Medulla oblongata (tissue), 1 donor: ENCODE measurements at regions not wholly inside any gene's neighbourhood (a gene's known extent, or its start where the extent isn't known, plus 50 kb on each side); places are given as distances from the start of the nearest gene placed in this dataset.
"Not testable (repeated sequence)": the region's sequence is repeated elsewhere in the genome, so short reads cannot be mapped to it uniquely, and the experiment has no call there.

Experiments used
- DNase-seq: peaks from one replicate; pipeline ENCODE4 v3.0.0-alpha.2; 2015; ENCODE audit errors: extremely low spot score

- no peak for DNase-seq
Measured at GRCh38 chr2:215862351-215862771, 151.0 kb downstream of the MREG start.

- no peak for DNase-seq
Measured at GRCh38 chr2:215861607-215862350, 151.6 kb downstream of the MREG start.

- DNase-seq: no peak
Measured at GRCh38 chr2:215856080-215856479, 157.3 kb downstream of the MREG start.

- DNase-seq: not testable (repeated sequence)
Measured at GRCh38 chr2:215855308-215855707, 158.0 kb downstream of the MREG start.

GRCh38 chr2:215854008-215854407 is 159.3 kb downstream of the MREG start:
- DNase-seq: no peak

GRCh38 chr2:215851696-215852095 is 161.7 kb downstream of the MREG start:
- no peak for DNase-seq

GRCh38 chr2:215851082-215851481 is 162.3 kb downstream of the MREG start:
- DNase-seq: no peak

GRCh38 chr2:215850380-215850779 is 163.0 kb downstream of the MREG start:
- DNase-seq: no peak

GRCh38 chr2:215849771-215850170 is 163.6 kb downstream of the MREG start:
- no peak for DNase-seq

GRCh38 chr2:215848698-215849097 is 164.7 kb downstream of the MREG start:
- DNase-seq: no peak

- no peak for DNase-seq
Measured at GRCh38 chr2:215848146-215848545, 165.2 kb downstream of the MREG start.

- DNase-seq: no peak
Measured at GRCh38 chr2:215847718-215848117, 165.6 kb downstream of the MREG start.

GRCh38 chr2:215847056-215847455 is 166.3 kb downstream of the MREG start:
- DNase-seq: no peak

GRCh38 chr2:215845839-215846586 is 167.3 kb downstream of the MREG start:
- DNase-seq: peak; percentile 19

- no peak for DNase-seq
Measured at GRCh38 chr2:215843579-215843978, 169.8 kb downstream of the MREG start.

GRCh38 chr2:215841175-215841816 is 172.1 kb downstream of the MREG start:
- no peak for DNase-seq

- DNase-seq: no peak
Measured at GRCh38 chr2:215839816-215840215, 173.5 kb downstream of the MREG start.

- DNase-seq: no peak
Measured at GRCh38 chr2:215839309-215839708, 174.0 kb downstream of the MREG start.

GRCh38 chr2:215836881-215837280 is 176.5 kb downstream of the MREG start:
- no peak for DNase-seq

- DNase-seq: peak; percentile 33
Measured at GRCh38 chr2:215835657-215836056, 177.7 kb downstream of the MREG start.

- DNase-seq: no peak
Measured at GRCh38 chr2:215835231-215835630, 178.1 kb downstream of the MREG start.

GRCh38 chr2:215833531-215834162 is 179.7 kb downstream of the MREG start:
- no peak for DNase-seq
